Keratinocyte (primary cell): ENCODE measurements at regions not wholly inside any gene's neighbourhood (a gene's known extent, or its start where the extent isn't known, plus 50 kb on each side); places are given as distances from the start of the nearest gene placed in this dataset.

Source experiments
- DNase-seq: peaks from one replicate; pipeline ENCODE4 v3.0.0-alpha.2; 2011; ENCODE audit warnings: low read depth, missing footprints, low spot score
- FAIRE-seq: peaks from 2 replicates; lab custom pipeline; 2011; peaks lifted over from hg19 to GRCh38; lab: Jason Lieb, UNC
- H2AFZ ChIP-seq: 2 replicates; pipeline ENCODE4 v1.6.0; 2012; ENCODE audit warnings: low read length, control low read depth, inconsistent platforms; ENCODE audit not compliant: control insufficient read depth
- H3K27ac ChIP-seq: 2 replicates; pipeline ENCODE4 v1.5.1; 2011; ENCODE audit warnings: low read length; ENCODE audit not compliant: control insufficient read depth, insufficient read depth
- H3K27me3 ChIP-seq: 3 replicates; pipeline ENCODE4 v1.6.0; 2011; ENCODE audit warnings: low read length; ENCODE audit not compliant: control insufficient read depth, insufficient read depth; ENCODE audit errors: extremely low read depth
- H3K36me3 ChIP-seq, 2 experiments: 2 replicates in 1 of 2; 3 replicates in 1 of 2; pipeline ENCODE4 v1.5.1; 2011; ENCODE audit warnings: low read length in 2 of 2, mild to moderate bottlenecking in 1 of 2; ENCODE audit not compliant: control insufficient read depth in 2 of 2, insufficient read depth in 2 of 2; ENCODE audit errors: extremely low read depth in 1 of 2
- H3K4me1 ChIP-seq: 3 replicates; pipeline ENCODE4 v1.5.1; 2011; ENCODE audit warnings: low read length; ENCODE audit not compliant: control insufficient read depth, insufficient read depth; ENCODE audit errors: extremely low read depth
- H3K4me2 ChIP-seq: 3 replicates; pipeline ENCODE4 v1.6.0; 2011; ENCODE audit warnings: low read depth, low read length; ENCODE audit not compliant: control insufficient read depth, insufficient read depth; ENCODE audit errors: extremely low read depth
- H3K4me3 ChIP-seq, 3 experiments: fragments of 200-600 bp in 1 of 3; sonication (generic) in 1 of 3; 2 replicates in 2 of 3; 3 replicates in 1 of 3; pipeline ENCODE4 v1.5.1; 2011 to 2016; ENCODE audit warnings: low read length in 3 of 3, mild to moderate bottlenecking in 3 of 3, control low read depth in 2 of 3, inconsistent platforms in 1 of 3, low read depth in 1 of 3, mixed read lengths in 1 of 3, mixed run types in 1 of 3, moderate library complexity in 1 of 3; ENCODE audit not compliant: control insufficient read depth in 2 of 3, insufficient read depth in 2 of 3; ENCODE audit errors: extremely low read depth in 1 of 3
- H3K79me2 ChIP-seq: 2 replicates; pipeline ENCODE4 v1.6.0; 2012; ENCODE audit warnings: low read length; ENCODE audit not compliant: control insufficient read depth, insufficient read depth
- H3K9ac ChIP-seq: 3 replicates; pipeline ENCODE4 v1.6.0; 2011; ENCODE audit warnings: low read length; ENCODE audit not compliant: control insufficient read depth, insufficient read depth; ENCODE audit errors: extremely low read depth
- H3K9me1 ChIP-seq: 3 replicates; pipeline ENCODE4 v1.6.0; 2011; ENCODE audit warnings: low read length; ENCODE audit not compliant: control insufficient read depth, insufficient read depth; ENCODE audit errors: extremely low read depth
- H3K9me3 ChIP-seq: 2 replicates; pipeline ENCODE4 v1.5.1; 2012; ENCODE audit warnings: low read depth, low read length; ENCODE audit not compliant: control insufficient read depth
- H4K20me1 ChIP-seq: 3 replicates; pipeline ENCODE4 v1.6.0; 2011; ENCODE audit warnings: low read length; ENCODE audit not compliant: control insufficient read depth, insufficient read depth; ENCODE audit errors: extremely low read depth
- EZH2 ChIP-seq: IDR thresholded peaks from one replicate; pipeline ENCODE4 v1.6.1; 2012; ENCODE audit warnings: inconsistent platforms, mild to moderate bottlenecking, low read length, moderate library complexity
- dilution Hi-C: fragments of 300-500 bp; cut with MboI; formaldehyde crosslinking; loops from one replicate; pipeline ENCODE4 v1.7.0; 2020; ENCODE audit warnings: low sequenced_read_pairs; ENCODE audit not compliant: extremely low pct_ligation_motif_present
- TF ChIP-seq, protein P1 (sequence below), 3 experiments: IDR thresholded peaks in 1 of 3; conservative IDR thresholded peaks in 1 of 3; optimal IDR thresholded peaks in 1 of 3; 2 replicates in 2 of 3; 3 replicates in 1 of 3; pipeline versions ENCODE3 to v1.5.1; 2011; ENCODE audit warnings: low read length in 3 of 3, mild to moderate bottlenecking in 3 of 3, moderate library complexity in 2 of 3, control low read depth in 1 of 3, inconsistent platforms in 1 of 3; ENCODE audit not compliant: insufficient read depth in 2 of 3; ENCODE audit errors: extremely low read depth in 1 of 3

DNA sequence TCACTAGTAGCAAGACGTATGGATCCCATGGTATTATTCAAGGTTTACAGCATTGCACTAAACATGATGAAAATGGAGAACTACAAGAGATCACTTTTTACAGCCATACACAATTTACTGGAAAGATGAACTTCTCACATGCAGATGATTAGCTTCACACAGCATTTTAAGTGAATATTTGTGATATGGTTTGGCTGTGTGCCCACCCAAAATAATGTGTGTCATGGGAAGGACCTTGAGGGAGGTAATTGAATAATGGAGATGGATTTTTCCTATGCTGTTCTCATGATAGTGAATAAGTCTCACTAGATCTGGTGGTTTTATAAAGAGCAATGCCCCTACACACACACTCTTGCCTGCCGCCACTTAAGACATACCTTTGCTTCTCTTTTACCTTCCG, 662.0 kb upstream of the CCDC54 start:
- Histone ChIP-seq H3K27me3 (no peaks in the 10 kb centered on the region), H3K9me3 (no peaks in the 10 kb centered on the region)

GRCh38 chr3:106717178-106717780, 660.0 kb upstream of the CCDC54 start:
- Histone ChIP-seq H3K36me3 (no peaks in the 10 kb centered on the region), H3K27me3 (no peaks in the 10 kb centered on the region), H3K9me3 (no peaks in the 10 kb centered on the region), H4K20me1 (no peaks in the 10 kb centered on the region), H3K4me2 (no peak overlapping the region), H3K4me1 (no peaks in the 10 kb centered on the region), H3K9ac (no peak overlapping the region), H3K4me3 (no peak overlapping the region), H3K27ac (no peak overlapping the region), H2AFZ (no peak overlapping the region), H3K9me1 (no peaks in the 10 kb centered on the region), H3K79me2 (no peaks in the 10 kb centered on the region)
- TF ChIP-seq EZH2: no peak
- TF ChIP-seq, protein P1, sequence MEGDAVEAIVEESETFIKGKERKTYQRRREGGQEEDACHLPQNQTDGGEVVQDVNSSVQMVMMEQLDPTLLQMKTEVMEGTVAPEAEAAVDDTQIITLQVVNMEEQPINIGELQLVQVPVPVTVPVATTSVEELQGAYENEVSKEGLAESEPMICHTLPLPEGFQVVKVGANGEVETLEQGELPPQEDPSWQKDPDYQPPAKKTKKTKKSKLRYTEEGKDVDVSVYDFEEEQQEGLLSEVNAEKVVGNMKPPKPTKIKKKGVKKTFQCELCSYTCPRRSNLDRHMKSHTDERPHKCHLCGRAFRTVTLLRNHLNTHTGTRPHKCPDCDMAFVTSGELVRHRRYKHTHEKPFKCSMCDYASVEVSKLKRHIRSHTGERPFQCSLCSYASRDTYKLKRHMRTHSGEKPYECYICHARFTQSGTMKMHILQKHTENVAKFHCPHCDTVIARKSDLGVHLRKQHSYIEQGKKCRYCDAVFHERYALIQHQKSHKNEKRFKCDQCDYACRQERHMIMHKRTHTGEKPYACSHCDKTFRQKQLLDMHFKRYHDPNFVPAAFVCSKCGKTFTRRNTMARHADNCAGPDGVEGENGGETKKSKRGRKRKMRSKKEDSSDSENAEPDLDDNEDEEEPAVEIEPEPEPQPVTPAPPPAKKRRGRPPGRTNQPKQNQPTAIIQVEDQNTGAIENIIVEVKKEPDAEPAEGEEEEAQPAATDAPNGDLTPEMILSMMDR (optimal IDR thresholded peaks at IDR 0.05 in 1 of 3, IDR thresholded peaks at IDR 0.05 in 1 of 3, conservative IDR thresholded peaks at IDR 0.05 in 1 of 3; ENCODE audit: extremely low read depth in 1 of 3, insufficient read depth in 2 of 3, low read length in 3 of 3): no peak
- DNase-seq (no peak), FAIRE-seq (peak; percentile 36)
- dilution Hi-C loops: no loop called here

More for the DNA sequence above, 662.0 kb upstream of the CCDC54 start:
- Histone ChIP-seq H3K9me1 (no peaks in the 10 kb centered on the region), H3K79me2 (no peaks in the 10 kb centered on the region), H4K20me1 (no peaks in the 10 kb centered on the region), H2AFZ (no peak overlapping the region), H3K4me3 (no peak overlapping the region), H3K36me3 (no peaks in the 10 kb centered on the region), H3K9ac (no peak overlapping the region), H3K27ac (no peak overlapping the region), H3K4me2 (no peak overlapping the region), H3K4me1 (no peaks in the 10 kb centered on the region)
- TF ChIP-seq EZH2: no peak
- TF ChIP-seq, protein P1 (optimal IDR thresholded peaks at IDR 0.05 in 1 of 3, IDR thresholded peaks at IDR 0.05 in 1 of 3, conservative IDR thresholded peaks at IDR 0.05 in 1 of 3; ENCODE audit: extremely low read depth in 1 of 3, insufficient read depth in 2 of 3, low read length in 3 of 3): no peak
- no peak for DNase-seq
- dilution Hi-C loops: no loop called here
- FAIRE-seq: no peak
